ENCODE measurements at regions not wholly inside any gene's neighbourhood (a gene's known extent, or its start where the extent isn't known, plus 50 kb on each side); places are given as distances from the start of the nearest gene placed in this dataset.

GRCh38 chr5:166192696-166193095 is 2098.7 kb upstream of the WWC1 start:
- Mint-ChIP-seq H3K27ac (no peak overlapping the region), H3K27me3 (no peaks in the 10 kb centered on the region), H3K4me1 (ENCODE audit: low read depth in 2 of 2) (no peaks in the 10 kb centered on the region), H3K4me3 (no peak overlapping the region), H3K9me3 (peaks cover 11 to 13% of the 10 kb centered on the region in 2 donors), H3K36me3 (ENCODE audit: insufficient read depth) (no peaks in the 10 kb centered on the region)
- no peak for DNase-seq
- ATAC-seq (replicated peaks) = no peak

- Mint-ChIP-seq H3K4me3 (no peak overlapping the region), H3K27ac (no peak overlapping the region), H3K4me1 (ENCODE audit: low read depth in 2 of 2) (no peaks in the 10 kb centered on the region), H3K9me3 (peaks cover 0 to 7% of the 10 kb centered on the region in 2 donors), H3K27me3 (no peaks in the 10 kb centered on the region), H3K36me3 (ENCODE audit: insufficient read depth) (no peaks in the 10 kb centered on the region)
- ATAC-seq (replicated peaks) = no peak
- DNase-seq = no peak
These were observed 2095.5 kb upstream of the WWC1 start for GRCh38 chr5:166195981-166196380.

- Mint-ChIP-seq H3K27ac (no peak overlapping the region), H3K4me1 (ENCODE audit: low read depth in 2 of 2) (no peaks in the 10 kb centered on the region), H3K36me3 (ENCODE audit: insufficient read depth) (no peaks in the 10 kb centered on the region), H3K9me3 (peaks cover 0 to 5% of the 10 kb centered on the region in 2 donors), H3K4me3 (no peak overlapping the region), H3K27me3 (no peaks in the 10 kb centered on the region)
- DNase-seq (no peak), ATAC-seq (replicated peaks) (no peak)
These were observed 2090.9 kb upstream of the WWC1 start for GRCh38 chr5:166200532-166200931.

DNA sequence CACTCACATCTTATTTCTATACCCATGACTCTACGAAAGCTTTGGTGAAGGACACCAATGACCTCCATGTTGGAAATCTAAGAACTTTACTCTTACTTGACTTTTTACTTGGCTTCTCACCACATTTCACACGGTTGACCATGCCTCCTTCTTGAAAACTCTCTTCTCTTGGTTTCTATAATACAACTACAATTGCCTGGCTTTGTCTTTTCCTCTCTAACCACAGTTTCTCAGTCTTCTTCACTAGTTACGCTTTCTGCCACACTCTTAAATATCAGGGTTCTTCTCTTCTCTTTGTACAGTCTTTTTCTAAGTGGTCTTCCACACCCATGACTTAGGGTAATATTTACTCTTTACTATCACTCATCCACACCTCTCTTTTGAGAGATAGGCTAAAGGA is 2079.8 kb upstream of the WWC1 start:
- peaks cover 0 to 8% of the 10 kb centered on the region in 2 donors for H3K9me3 Mint-ChIP-seq
- no peak for DNase-seq

DNA sequence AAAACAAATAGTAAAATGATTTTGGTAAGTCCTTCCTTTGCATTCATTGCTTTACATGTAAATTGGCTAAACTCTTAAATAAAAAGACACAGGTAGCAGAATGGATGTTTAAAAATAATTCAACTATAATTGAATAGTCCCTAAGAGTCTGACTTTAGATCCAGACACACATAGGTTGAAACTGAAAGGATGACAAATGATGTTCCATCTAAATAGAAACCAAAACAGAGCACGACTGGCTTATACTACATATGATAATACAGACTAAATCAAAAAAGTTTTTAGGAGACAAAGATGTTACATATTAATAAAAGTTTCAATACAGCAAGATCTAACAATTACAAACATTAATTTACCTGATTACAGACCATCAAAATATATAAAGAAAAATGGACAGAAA is 2055.1 kb upstream of the WWC1 start:
- H3K27me3 Mint-ChIP-seq = no peaks in the 10 kb centered on the region
- no peak overlapping the region for H3K27ac Mint-ChIP-seq
- ATAC-seq (replicated peaks) (no peak), DNase-seq (no peak)
- no peak overlapping the region for H3K4me3 Mint-ChIP-seq
- H3K36me3 Mint-ChIP-seq (ENCODE audit: insufficient read depth) = no peaks in the 10 kb centered on the region
- H3K4me1 Mint-ChIP-seq (ENCODE audit: low read depth in 2 of 2) = no peaks in the 10 kb centered on the region
- H3K9me3 Mint-ChIP-seq = peaks cover 0 to 9% of the 10 kb centered on the region in 2 donors

More for the DNA sequence above, 2079.8 kb upstream of the WWC1 start:
- no peak for ATAC-seq (replicated peaks)
- H3K27ac Mint-ChIP-seq = no peak overlapping the region
- no peaks in the 10 kb centered on the region for H3K4me1 Mint-ChIP-seq (ENCODE audit: low read depth in 2 of 2)
- H3K4me3 Mint-ChIP-seq = no peak overlapping the region
- no peaks in the 10 kb centered on the region for H3K27me3 Mint-ChIP-seq
- no peaks in the 10 kb centered on the region for H3K36me3 Mint-ChIP-seq (ENCODE audit: insufficient read depth)

DNA sequence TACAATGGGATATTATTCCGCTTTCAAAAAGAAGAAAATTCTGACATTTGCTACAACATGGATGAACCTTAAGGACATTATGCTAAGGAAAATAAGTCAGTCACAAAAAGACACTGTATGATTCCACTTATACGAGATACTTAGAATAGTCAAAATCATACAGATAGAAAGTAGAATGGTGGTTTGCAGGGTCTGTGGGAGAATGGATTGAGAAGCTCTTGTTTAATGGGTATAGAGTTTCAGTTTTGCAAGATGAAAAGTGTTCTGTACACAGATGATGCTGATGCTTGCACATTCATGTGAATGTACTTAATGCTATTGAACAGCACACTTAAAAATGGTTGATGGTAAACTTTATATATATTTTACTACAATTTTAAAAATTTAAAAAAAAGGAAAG is 2050.7 kb upstream of the WWC1 start:
- no peak for ATAC-seq (replicated peaks)
- DNase-seq = no peak
- no peaks in the 10 kb centered on the region for H3K36me3 Mint-ChIP-seq (ENCODE audit: insufficient read depth)
- no peaks in the 10 kb centered on the region for H3K4me1 Mint-ChIP-seq (ENCODE audit: low read depth in 2 of 2)
- H3K4me3 Mint-ChIP-seq = no peak overlapping the region
- no peaks in the 10 kb centered on the region for H3K27me3 Mint-ChIP-seq
- peaks cover 8 to 9% of the 10 kb centered on the region in 2 donors for H3K9me3 Mint-ChIP-seq
- no peak overlapping the region for H3K27ac Mint-ChIP-seq

DNA sequence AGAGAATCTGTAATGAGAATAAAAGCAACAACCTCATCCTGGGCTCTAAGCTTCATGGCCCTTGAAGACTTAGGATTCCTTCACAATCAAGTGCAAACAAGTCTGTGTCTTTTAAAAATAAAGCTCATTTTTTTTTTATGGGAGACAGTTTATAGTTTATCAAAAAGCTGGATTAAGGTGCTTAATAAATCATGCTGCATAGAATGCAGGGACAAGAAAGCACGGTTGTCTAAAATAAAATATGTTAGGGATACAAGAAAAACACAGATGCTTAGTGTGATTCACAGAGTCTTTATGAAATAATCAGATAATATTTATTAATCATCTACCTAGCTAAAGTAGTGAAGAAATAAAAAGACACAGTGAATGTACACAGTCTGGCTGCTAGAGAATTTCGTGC is 2045.9 kb upstream of the WWC1 start:
- Mint-ChIP-seq H3K27ac (no peak overlapping the region), H3K36me3 (ENCODE audit: insufficient read depth) (no peaks in the 10 kb centered on the region), H3K4me1 (ENCODE audit: low read depth in 2 of 2) (no peaks in the 10 kb centered on the region), H3K27me3 (no peaks in the 10 kb centered on the region), H3K9me3 (peaks cover 21 to 22% of the 10 kb centered on the region in 2 donors), H3K4me3 (no peak overlapping the region)
- ATAC-seq (replicated peaks) = no peak
- no peak for DNase-seq

GRCh38 chr5:166251786-166252185 is 2039.7 kb upstream of the WWC1 start:
- ATAC-seq (replicated peaks) (no peak), DNase-seq (no peak)
- Mint-ChIP-seq H3K27me3 (no peaks in the 10 kb centered on the region), H3K4me1 (ENCODE audit: low read depth in 2 of 2) (no peaks in the 10 kb centered on the region), H3K4me3 (no peak overlapping the region), H3K27ac (no peak overlapping the region), H3K36me3 (ENCODE audit: insufficient read depth) (no peaks in the 10 kb centered on the region), H3K9me3 (peaks cover 13 to 15% of the 10 kb centered on the region in 2 donors)

GRCh38 chr5:166257661-166258060 is 2033.8 kb upstream of the WWC1 start:
- Mint-ChIP-seq H3K4me3 (no peak overlapping the region), H3K27ac (no peak overlapping the region), H3K4me1 (ENCODE audit: low read depth in 2 of 2) (no peaks in the 10 kb centered on the region), H3K9me3 (peaks cover 7 to 15% of the 10 kb centered on the region in 2 donors), H3K27me3 (no peaks in the 10 kb centered on the region), H3K36me3 (ENCODE audit: insufficient read depth) (no peaks in the 10 kb centered on the region)
- no peak for DNase-seq
- no peak for ATAC-seq (replicated peaks)

GRCh38 chr5:166262395-166262794 is 2029.0 kb upstream of the WWC1 start:
- H3K4me3 Mint-ChIP-seq = no peak overlapping the region
- no peaks in the 10 kb centered on the region for H3K36me3 Mint-ChIP-seq (ENCODE audit: insufficient read depth)
- peaks cover 10 to 28% of the 10 kb centered on the region in 2 donors for H3K9me3 Mint-ChIP-seq
- no peaks in the 10 kb centered on the region for H3K27me3 Mint-ChIP-seq
- no peaks in the 10 kb centered on the region for H3K4me1 Mint-ChIP-seq (ENCODE audit: low read depth in 2 of 2)
- DNase-seq (no peak), ATAC-seq (replicated peaks) (no peak)
- H3K27ac Mint-ChIP-seq = no peak overlapping the region

DNA sequence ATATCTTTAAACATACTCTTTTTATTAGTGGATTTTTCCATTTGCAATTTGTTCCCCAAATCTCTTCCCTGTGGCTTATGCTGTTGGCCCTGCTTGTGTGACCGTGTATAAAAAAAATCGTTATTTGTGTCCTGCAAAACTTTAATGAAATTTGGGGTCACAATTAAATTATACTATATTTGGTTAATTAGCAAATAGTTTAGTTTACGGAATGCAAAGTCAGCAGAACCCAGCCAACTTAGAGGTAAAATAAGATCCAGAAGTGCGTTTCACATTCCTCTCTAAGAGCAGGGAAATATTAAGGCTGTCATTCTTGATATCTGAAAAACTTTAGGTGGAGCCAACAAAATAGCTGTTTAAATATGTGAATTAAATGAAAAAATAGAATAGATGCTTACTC is 2023.5 kb upstream of the WWC1 start:
- H3K27ac Mint-ChIP-seq = no peak overlapping the region
- DNase-seq = no peak
- H3K9me3 Mint-ChIP-seq = peaks cover 2 to 20% of the 10 kb centered on the region in 2 donors
- ATAC-seq (replicated peaks) = no peak
- H3K27me3 Mint-ChIP-seq = no peaks in the 10 kb centered on the region
- no peaks in the 10 kb centered on the region for H3K36me3 Mint-ChIP-seq (ENCODE audit: insufficient read depth)
- H3K4me3 Mint-ChIP-seq = no peak overlapping the region
- H3K4me1 Mint-ChIP-seq (ENCODE audit: low read depth in 2 of 2) = no peaks in the 10 kb centered on the region

- no peak for DNase-seq
- no peaks in the 10 kb centered on the region for H3K27me3 Mint-ChIP-seq
- no peak overlapping the region for H3K27ac Mint-ChIP-seq
- H3K4me3 Mint-ChIP-seq = no peak overlapping the region
- H3K4me1 Mint-ChIP-seq (ENCODE audit: low read depth in 2 of 2) = no peaks in the 10 kb centered on the region
- no peak for ATAC-seq (replicated peaks)
- H3K36me3 Mint-ChIP-seq (ENCODE audit: insufficient read depth) = no peaks in the 10 kb centered on the region
- H3K9me3 Mint-ChIP-seq = peaks cover 0 to 17% of the 10 kb centered on the region in 2 donors
These were observed 2020.7 kb upstream of the WWC1 start for GRCh38 chr5:166270712-166271111.

- Mint-ChIP-seq H3K9me3 (peaks cover 6 to 17% of the 10 kb centered on the region in 2 donors), H3K36me3 (ENCODE audit: insufficient read depth) (no peaks in the 10 kb centered on the region), H3K27ac (no peak overlapping the region), H3K4me3 (no peak overlapping the region), H3K4me1 (ENCODE audit: low read depth in 2 of 2) (no peaks in the 10 kb centered on the region), H3K27me3 (no peaks in the 10 kb centered on the region)
- no peak for DNase-seq
- ATAC-seq (replicated peaks) = no peak
These were observed 2015.4 kb upstream of the WWC1 start for GRCh38 chr5:166276006-166276405.

DNA sequence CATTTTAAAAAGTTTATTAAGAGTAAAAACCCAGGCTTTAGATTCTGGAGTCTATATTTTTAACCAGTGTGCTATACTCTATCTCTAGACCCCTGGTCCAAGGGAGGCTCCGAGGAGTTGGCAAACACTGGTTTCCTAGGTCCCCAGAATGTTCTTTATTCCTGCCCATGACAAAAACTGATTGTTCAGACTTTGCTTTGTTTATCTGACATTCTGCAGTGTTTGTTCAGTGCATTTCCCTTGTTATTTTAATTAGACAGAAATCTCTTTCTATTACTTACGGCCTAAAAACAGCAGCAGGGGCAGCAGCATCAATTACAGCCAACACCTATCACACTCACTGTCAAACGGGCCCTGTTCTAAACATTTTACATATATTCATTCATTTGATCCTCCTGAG is 2011.6 kb upstream of the WWC1 start:
- no peak for ATAC-seq (replicated peaks)
- no peaks in the 10 kb centered on the region for H3K27me3 Mint-ChIP-seq
- peaks cover under 1 to 9% of the 10 kb centered on the region in 2 donors for H3K9me3 Mint-ChIP-seq
- no peak for DNase-seq
- H3K4me3 Mint-ChIP-seq = no peak overlapping the region
- no peaks in the 10 kb centered on the region for H3K4me1 Mint-ChIP-seq (ENCODE audit: low read depth in 2 of 2)
- H3K36me3 Mint-ChIP-seq (ENCODE audit: insufficient read depth) = no peaks in the 10 kb centered on the region
- no peak overlapping the region for H3K27ac Mint-ChIP-seq

DNA sequence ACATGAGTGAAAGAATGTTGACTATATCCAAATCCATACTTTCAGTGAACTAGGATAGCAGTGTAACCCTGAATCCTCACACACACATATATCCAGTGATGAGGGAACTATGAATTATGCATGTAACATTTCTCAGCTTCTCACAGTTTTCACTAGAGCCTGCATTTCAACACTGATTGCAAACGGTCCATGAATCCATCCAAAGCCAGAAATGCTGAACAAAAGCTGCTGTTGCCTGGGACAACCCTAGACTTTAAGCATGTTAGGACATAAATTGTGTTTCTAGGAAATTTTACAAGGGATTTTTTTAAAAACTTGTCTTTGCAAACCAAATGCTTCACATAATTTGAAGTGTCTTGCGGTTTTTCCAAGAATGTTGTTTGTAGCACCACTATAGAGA is 2010.0 kb upstream of the WWC1 start:
- Mint-ChIP-seq H3K36me3 (ENCODE audit: insufficient read depth) (no peaks in the 10 kb centered on the region), H3K9me3 (peaks cover 0 to 9% of the 10 kb centered on the region in 2 donors), H3K27ac (no peak overlapping the region), H3K4me1 (ENCODE audit: low read depth in 2 of 2) (no peaks in the 10 kb centered on the region), H3K27me3 (no peaks in the 10 kb centered on the region), H3K4me3 (no peak overlapping the region)
- no peak for ATAC-seq (replicated peaks)
- DNase-seq = no peak

Measured in effector memory CD8-positive, alpha-beta T cell (primary cell).